ENCODE measurements at regions not wholly inside any gene's neighbourhood (a gene's known extent, or its start where the extent isn't known, plus 50 kb on each side); places are given as distances from the start of the nearest gene placed in this dataset.

GRCh38 chr5:162496100-162496808, 428.7 kb downstream of the GABRG2 start:
- TF ChIP-seq EP300 (IDR thresholded peaks at IDR 0.05), result no peak
- TF ChIP-seq, protein P1, sequence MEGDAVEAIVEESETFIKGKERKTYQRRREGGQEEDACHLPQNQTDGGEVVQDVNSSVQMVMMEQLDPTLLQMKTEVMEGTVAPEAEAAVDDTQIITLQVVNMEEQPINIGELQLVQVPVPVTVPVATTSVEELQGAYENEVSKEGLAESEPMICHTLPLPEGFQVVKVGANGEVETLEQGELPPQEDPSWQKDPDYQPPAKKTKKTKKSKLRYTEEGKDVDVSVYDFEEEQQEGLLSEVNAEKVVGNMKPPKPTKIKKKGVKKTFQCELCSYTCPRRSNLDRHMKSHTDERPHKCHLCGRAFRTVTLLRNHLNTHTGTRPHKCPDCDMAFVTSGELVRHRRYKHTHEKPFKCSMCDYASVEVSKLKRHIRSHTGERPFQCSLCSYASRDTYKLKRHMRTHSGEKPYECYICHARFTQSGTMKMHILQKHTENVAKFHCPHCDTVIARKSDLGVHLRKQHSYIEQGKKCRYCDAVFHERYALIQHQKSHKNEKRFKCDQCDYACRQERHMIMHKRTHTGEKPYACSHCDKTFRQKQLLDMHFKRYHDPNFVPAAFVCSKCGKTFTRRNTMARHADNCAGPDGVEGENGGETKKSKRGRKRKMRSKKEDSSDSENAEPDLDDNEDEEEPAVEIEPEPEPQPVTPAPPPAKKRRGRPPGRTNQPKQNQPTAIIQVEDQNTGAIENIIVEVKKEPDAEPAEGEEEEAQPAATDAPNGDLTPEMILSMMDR (IDR thresholded peaks at IDR 0.05), result no peak
